ENCODE measurements at regions not wholly inside any gene's neighbourhood (a gene's known extent, or its start where the extent isn't known, plus 50 kb on each side); places are given as distances from the start of the nearest gene placed in this dataset.

GRCh38 chr12:114189266-114189665 is 216.7 kb downstream of the TBX5 start:
- TF ChIP-seq COPS2 (conservative IDR thresholded peaks at IDR 0.05) (no peak), FOS (IDR thresholded peaks at IDR 0.05; ENCODE audit: extremely low read depth, insufficient read length) (no peak), SNAPC5 (CRISPR knock-in tag; IDR thresholded peaks at IDR 0.05) (no peak)
